Liver (tissue), 3 donors: ENCODE measurements at regions not wholly inside any gene's neighbourhood (a gene's known extent, or its start where the extent isn't known, plus 50 kb on each side); places are given as distances from the start of the nearest gene placed in this dataset.

Source experiments
- FOXA1 ChIP-seq: IDR thresholded peaks from 2 replicates; pipeline ENCODE4 v1.6.1; 2016; ENCODE audit warnings: antibody characterized with exemption
- GABPA ChIP-seq, 2 donors: IDR thresholded peaks in 1 of 2; conservative IDR thresholded peaks in 1 of 2; 2 replicates each; pipeline ENCODE4 v1.6.1; 2016; ENCODE audit warnings: antibody characterized with exemption in 2 of 2, mild to moderate bottlenecking in 1 of 2, moderate library complexity in 1 of 2
- HNF4A ChIP-seq, 2 donors: conservative IDR thresholded peaks; 2 replicates each; pipeline ENCODE4 v1.6.1; 2016; ENCODE audit warnings: antibody characterized with exemption in 2 of 2, mild to moderate bottlenecking in 2 of 2
- JUND ChIP-seq, 2 donors: IDR thresholded peaks; 2 replicates each; pipeline ENCODE4 v1.6.1; 2016; ENCODE audit warnings: antibody characterized with exemption in 2 of 2
- NR2F2 ChIP-seq: IDR thresholded peaks from 2 replicates; pipeline ENCODE4 v1.6.1; 2016; ENCODE audit warnings: antibody characterized with exemption
- RAD21 ChIP-seq, 2 donors: IDR thresholded peaks; 2 replicates each; pipeline ENCODE4 v1.6.1; 2016; ENCODE audit warnings: antibody characterized with exemption in 2 of 2, mild to moderate bottlenecking in 2 of 2
- SP1 ChIP-seq: IDR thresholded peaks from 2 replicates; pipeline ENCODE4 v1.6.1; 2018; ENCODE audit warnings: antibody characterized with exemption, mild to moderate bottlenecking
- TAF1 ChIP-seq: conservative IDR thresholded peaks from 2 replicates; pipeline ENCODE4 v1.6.1; 2016; ENCODE audit warnings: antibody characterized with exemption, mild to moderate bottlenecking
- YY1 ChIP-seq: IDR thresholded peaks from 2 replicates; pipeline ENCODE4 v1.6.1; 2016; ENCODE audit warnings: antibody characterized with exemption, mild to moderate bottlenecking
- TF ChIP-seq, protein P1 (sequence below): fragments of 150-350 bp; IDR thresholded peaks from 2 replicates; pipeline ENCODE4 v1.5.1; 2017; ENCODE audit warnings: improper control_type of control experiment, low read depth, low read length; ENCODE audit not compliant: missing input control
- TF ChIP-seq, protein P2 (sequence below): IDR thresholded peaks from 2 replicates; pipeline ENCODE4 v1.6.1; 2016; ENCODE audit warnings: antibody characterized with exemption, mild to moderate bottlenecking
- TF ChIP-seq, protein P3 (sequence below): IDR thresholded peaks from 2 replicates; pipeline ENCODE4 v1.6.1; 2016; ENCODE audit warnings: antibody characterized with exemption
- TF ChIP-seq, protein P4 (sequence below): IDR thresholded peaks from 2 replicates; pipeline ENCODE4 v1.6.1; 2016; ENCODE audit warnings: antibody characterized with exemption
- TF ChIP-seq, protein P5 (sequence below): IDR thresholded peaks from 2 replicates; pipeline ENCODE4 v1.6.1; 2016; ENCODE audit warnings: antibody characterized with exemption
- donor health status: healthy.
- donor health status: healthy.

DNA sequence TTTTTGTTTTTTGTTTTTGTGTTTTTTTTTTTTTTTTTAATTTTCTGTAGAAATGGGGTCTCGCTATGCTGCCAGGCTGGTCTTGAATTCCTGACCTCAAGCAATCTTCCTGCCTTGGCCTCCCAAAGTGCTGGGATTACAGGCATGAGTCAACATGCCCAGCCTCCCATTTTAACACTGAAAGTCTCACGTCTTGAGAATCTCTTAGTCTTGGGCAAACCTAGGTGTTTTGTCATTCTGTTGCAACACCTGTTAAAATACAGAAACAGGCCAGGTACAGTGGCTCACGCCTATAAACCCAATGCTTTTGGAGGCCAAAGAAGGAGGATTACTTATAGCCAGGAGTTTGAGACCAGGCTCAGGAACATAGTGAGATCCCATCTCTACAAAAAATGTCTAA is 599.0 kb downstream of the TLR4 start:
- TF ChIP-seq, protein P1, sequence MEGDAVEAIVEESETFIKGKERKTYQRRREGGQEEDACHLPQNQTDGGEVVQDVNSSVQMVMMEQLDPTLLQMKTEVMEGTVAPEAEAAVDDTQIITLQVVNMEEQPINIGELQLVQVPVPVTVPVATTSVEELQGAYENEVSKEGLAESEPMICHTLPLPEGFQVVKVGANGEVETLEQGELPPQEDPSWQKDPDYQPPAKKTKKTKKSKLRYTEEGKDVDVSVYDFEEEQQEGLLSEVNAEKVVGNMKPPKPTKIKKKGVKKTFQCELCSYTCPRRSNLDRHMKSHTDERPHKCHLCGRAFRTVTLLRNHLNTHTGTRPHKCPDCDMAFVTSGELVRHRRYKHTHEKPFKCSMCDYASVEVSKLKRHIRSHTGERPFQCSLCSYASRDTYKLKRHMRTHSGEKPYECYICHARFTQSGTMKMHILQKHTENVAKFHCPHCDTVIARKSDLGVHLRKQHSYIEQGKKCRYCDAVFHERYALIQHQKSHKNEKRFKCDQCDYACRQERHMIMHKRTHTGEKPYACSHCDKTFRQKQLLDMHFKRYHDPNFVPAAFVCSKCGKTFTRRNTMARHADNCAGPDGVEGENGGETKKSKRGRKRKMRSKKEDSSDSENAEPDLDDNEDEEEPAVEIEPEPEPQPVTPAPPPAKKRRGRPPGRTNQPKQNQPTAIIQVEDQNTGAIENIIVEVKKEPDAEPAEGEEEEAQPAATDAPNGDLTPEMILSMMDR, result no peak
- TF ChIP-seq FOXA1, result no peak
- TF ChIP-seq NR2F2, result no peak
- TF ChIP-seq TAF1, result no peak
- TF ChIP-seq, protein P2, sequence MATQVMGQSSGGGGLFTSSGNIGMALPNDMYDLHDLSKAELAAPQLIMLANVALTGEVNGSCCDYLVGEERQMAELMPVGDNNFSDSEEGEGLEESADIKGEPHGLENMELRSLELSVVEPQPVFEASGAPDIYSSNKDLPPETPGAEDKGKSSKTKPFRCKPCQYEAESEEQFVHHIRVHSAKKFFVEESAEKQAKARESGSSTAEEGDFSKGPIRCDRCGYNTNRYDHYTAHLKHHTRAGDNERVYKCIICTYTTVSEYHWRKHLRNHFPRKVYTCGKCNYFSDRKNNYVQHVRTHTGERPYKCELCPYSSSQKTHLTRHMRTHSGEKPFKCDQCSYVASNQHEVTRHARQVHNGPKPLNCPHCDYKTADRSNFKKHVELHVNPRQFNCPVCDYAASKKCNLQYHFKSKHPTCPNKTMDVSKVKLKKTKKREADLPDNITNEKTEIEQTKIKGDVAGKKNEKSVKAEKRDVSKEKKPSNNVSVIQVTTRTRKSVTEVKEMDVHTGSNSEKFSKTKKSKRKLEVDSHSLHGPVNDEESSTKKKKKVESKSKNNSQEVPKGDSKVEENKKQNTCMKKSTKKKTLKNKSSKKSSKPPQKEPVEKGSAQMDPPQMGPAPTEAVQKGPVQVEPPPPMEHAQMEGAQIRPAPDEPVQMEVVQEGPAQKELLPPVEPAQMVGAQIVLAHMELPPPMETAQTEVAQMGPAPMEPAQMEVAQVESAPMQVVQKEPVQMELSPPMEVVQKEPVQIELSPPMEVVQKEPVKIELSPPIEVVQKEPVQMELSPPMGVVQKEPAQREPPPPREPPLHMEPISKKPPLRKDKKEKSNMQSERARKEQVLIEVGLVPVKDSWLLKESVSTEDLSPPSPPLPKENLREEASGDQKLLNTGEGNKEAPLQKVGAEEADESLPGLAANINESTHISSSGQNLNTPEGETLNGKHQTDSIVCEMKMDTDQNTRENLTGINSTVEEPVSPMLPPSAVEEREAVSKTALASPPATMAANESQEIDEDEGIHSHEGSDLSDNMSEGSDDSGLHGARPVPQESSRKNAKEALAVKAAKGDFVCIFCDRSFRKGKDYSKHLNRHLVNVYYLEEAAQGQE, result no peak
- no peak for TF ChIP-seq JUND (IDR thresholded peaks at IDR 0.05)
- no peak for TF ChIP-seq SP1
- no peak for TF ChIP-seq YY1
- TF ChIP-seq HNF4A (conservative IDR thresholded peaks at IDR 0.05), result no peak
- TF ChIP-seq, protein P3, sequence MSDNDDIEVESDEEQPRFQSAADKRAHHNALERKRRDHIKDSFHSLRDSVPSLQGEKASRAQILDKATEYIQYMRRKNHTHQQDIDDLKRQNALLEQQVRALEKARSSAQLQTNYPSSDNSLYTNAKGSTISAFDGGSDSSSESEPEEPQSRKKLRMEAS, result no peak
- no peak for TF ChIP-seq GABPA (IDR thresholded peaks at IDR 0.05 in 1 of 2, conservative IDR thresholded peaks at IDR 0.05 in 1 of 2)
- no peak for TF ChIP-seq RAD21 (IDR thresholded peaks at IDR 0.05)
- TF ChIP-seq, protein P4, sequence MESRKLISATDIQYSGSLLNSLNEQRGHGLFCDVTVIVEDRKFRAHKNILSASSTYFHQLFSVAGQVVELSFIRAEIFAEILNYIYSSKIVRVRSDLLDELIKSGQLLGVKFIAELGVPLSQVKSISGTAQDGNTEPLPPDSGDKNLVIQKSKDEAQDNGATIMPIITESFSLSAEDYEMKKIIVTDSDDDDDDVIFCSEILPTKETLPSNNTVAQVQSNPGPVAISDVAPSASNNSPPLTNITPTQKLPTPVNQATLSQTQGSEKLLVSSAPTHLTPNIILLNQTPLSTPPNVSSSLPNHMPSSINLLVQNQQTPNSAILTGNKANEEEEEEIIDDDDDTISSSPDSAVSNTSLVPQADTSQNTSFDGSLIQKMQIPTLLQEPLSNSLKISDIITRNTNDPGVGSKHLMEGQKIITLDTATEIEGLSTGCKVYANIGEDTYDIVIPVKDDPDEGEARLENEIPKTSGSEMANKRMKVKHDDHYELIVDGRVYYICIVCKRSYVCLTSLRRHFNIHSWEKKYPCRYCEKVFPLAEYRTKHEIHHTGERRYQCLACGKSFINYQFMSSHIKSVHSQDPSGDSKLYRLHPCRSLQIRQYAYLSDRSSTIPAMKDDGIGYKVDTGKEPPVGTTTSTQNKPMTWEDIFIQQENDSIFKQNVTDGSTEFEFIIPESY, result no peak
- TF ChIP-seq, protein P5, sequence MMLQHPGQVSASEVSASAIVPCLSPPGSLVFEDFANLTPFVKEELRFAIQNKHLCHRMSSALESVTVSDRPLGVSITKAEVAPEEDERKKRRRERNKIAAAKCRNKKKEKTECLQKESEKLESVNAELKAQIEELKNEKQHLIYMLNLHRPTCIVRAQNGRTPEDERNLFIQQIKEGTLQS, result no peak
